SK-N-SH (cell line): ENCODE measurements at regions not wholly inside any gene's neighbourhood (a gene's known extent, or its start where the extent isn't known, plus 50 kb on each side); places are given as distances from the start of the nearest gene placed in this dataset.

Experiments
- CTCF ChIA-PET: fragments of 300-600, 350-600 bp; formaldehyde crosslinking; extraction: SDS; loops from one replicate; lab custom pipeline; 2021; lab: Yijun Ruan, JAX
- POLR2A ChIA-PET: fragments of 350-600 bp; sonication (Branson Sonifier 250); formaldehyde crosslinking; extraction: SDS; loops from one replicate; lab custom pipeline; 2020; ENCODE audit warnings: antibody characterized with exemption, inconsistent platforms; lab: Yijun Ruan, JAX
- DNase-seq: peaks from one replicate; pipeline ENCODE4 v3.0.0; 2012
- H2AFZ ChIP-seq: fragments of 200-600 bp; sonication (generic); 2 replicates; pipeline ENCODE4 v1.8.1; 2016; ENCODE audit warnings: antibody characterized with exemption, mild to moderate bottlenecking, low read depth
- H3F3A ChIP-seq: fragments of 200-600 bp; sonication (generic); replicated peaks from 2 replicates; pipeline ENCODE3; 2016; ENCODE audit warnings: antibody characterized with exemption, mild to moderate bottlenecking; ENCODE audit not compliant: insufficient read depth
- H3K27ac ChIP-seq, 2 experiments: fragments of 200-500 bp in 1 of 2; fragments of 200-600 bp in 1 of 2; sonication (Bioruptor generic) in 1 of 2; sonication (generic), shearing (Covaris generic) in 1 of 2; 2 replicates each; pipeline versions ENCODE4 v1.5.1 to v1.6.1; 2014 to 2016; ENCODE audit warnings: low read depth in 2 of 2, inconsistent platforms in 1 of 2, low read length in 1 of 2, mild to moderate bottlenecking in 1 of 2, mixed read lengths in 1 of 2
- H3K27me3 ChIP-seq: fragments of 200-600 bp; sonication (generic), shearing (Covaris generic); 2 replicates; pipeline ENCODE4 v1.6.1; 2016; ENCODE audit warnings: mixed run types; ENCODE audit not compliant: insufficient read depth
- H3K36me3 ChIP-seq, 2 experiments: fragments of 200-500 bp in 1 of 2; fragments of 200-600 bp in 1 of 2; sonication (Bioruptor generic) in 1 of 2; sonication (generic) in 1 of 2; replicated peaks in 1 of 2; 2 replicates each; pipeline versions ENCODE3 to v1.5.1; 2014 to 2016; ENCODE audit warnings: low read length in 1 of 2, mild to moderate bottlenecking in 1 of 2; ENCODE audit not compliant: insufficient read depth in 2 of 2, control insufficient read depth in 1 of 2
- H3K4me1 ChIP-seq, 2 experiments: fragments of 200-500 bp in 1 of 2; fragments of 200-600 bp in 1 of 2; sonication (Bioruptor generic) in 1 of 2; sonication (generic), shearing (Covaris generic) in 1 of 2; 2 replicates each; pipeline versions ENCODE4 v1.5.1 to v1.6.1; 2014 to 2016; ENCODE audit warnings: low read depth in 1 of 2, low read length in 1 of 2, mixed run types in 1 of 2; ENCODE audit not compliant: insufficient read depth in 2 of 2, control insufficient read depth in 1 of 2
- H3K4me2 ChIP-seq: fragments of 200-600 bp; sonication (generic), shearing (Covaris generic); 2 replicates; pipeline ENCODE4 v1.6.1; 2017; ENCODE audit warnings: mixed run types
- H3K4me3 ChIP-seq, 2 experiments: fragments of 200-500 bp in 1 of 2; fragments of 200-600 bp in 1 of 2; sonication (Bioruptor generic) in 1 of 2; sonication (generic), shearing (Covaris generic) in 1 of 2; 2 replicates each; pipeline versions ENCODE4 v1.5.1 to v1.8.1; 2014 to 2016; ENCODE audit warnings: low read depth in 2 of 2, inconsistent platforms in 1 of 2, low read length in 1 of 2, mild to moderate bottlenecking in 1 of 2, mixed read lengths in 1 of 2, moderate library complexity in 1 of 2
- H3K79me2 ChIP-seq: fragments of 200-600 bp; sonication (generic); 2 replicates; pipeline ENCODE4 v1.8.1; 2017; ENCODE audit warnings: mild to moderate bottlenecking; ENCODE audit not compliant: insufficient read depth
- H3K9ac ChIP-seq: fragments of 200-600 bp; sonication (generic); 2 replicates; pipeline ENCODE4 v1.6.1; 2017; ENCODE audit warnings: mixed run types
- H3K9me2 ChIP-seq: fragments of 200-600 bp; sonication (generic); 2 replicates; pipeline ENCODE4 v1.6.1; 2017; ENCODE audit warnings: mixed run types
- H3K9me3 ChIP-seq: fragments of 200-600 bp; sonication (generic); 2 replicates; pipeline ENCODE4 v1.6.1; 2017; ENCODE audit warnings: mixed run types, mild to moderate bottlenecking, moderate library complexity
- H4K20me1 ChIP-seq: fragments of 200-600 bp; sonication (generic); 2 replicates; pipeline ENCODE4 v1.6.1; 2017; ENCODE audit warnings: mild to moderate bottlenecking, mixed run types; ENCODE audit not compliant: insufficient read depth
- CHD2 ChIP-seq: fragments of 150-350 bp; IDR thresholded peaks from 2 replicates; pipeline ENCODE4 v1.6.1; 2018; ENCODE audit warnings: low read length; ENCODE audit not compliant: partially characterized antibody
- ELF1 ChIP-seq: IDR thresholded peaks from 2 replicates; pipeline ENCODE4 v1.4.0; 2012
- EP300 ChIP-seq, 2 experiments: IDR thresholded peaks; 2 replicates each; pipeline versions ENCODE4 v1.4.0 to v1.6.1; 2012; ENCODE audit warnings: borderline replicate concordance in 1 of 2, low read depth in 1 of 2, low read length in 1 of 2
- FOSL2 ChIP-seq: IDR thresholded peaks from 2 replicates; pipeline ENCODE4 v1.4.0; 2012; ENCODE audit warnings: low read depth, mild to moderate bottlenecking, moderate library complexity, borderline replicate concordance
- FOXJ3 ChIP-seq: sonication (generic); formaldehyde crosslinking; IDR thresholded peaks from 2 replicates; pipeline ENCODE4 v1.5.1; 2020; ENCODE audit warnings: mild to moderate bottlenecking, missing genetic modification reagents
- GABPA ChIP-seq: IDR thresholded peaks from 2 replicates; pipeline ENCODE4 v1.4.0; 2012; ENCODE audit warnings: low read depth, mild to moderate bottlenecking
- JUND ChIP-seq: IDR thresholded peaks from 2 replicates; pipeline ENCODE4 v1.4.0; 2012
- MEF2A ChIP-seq: IDR thresholded peaks from 2 replicates; pipeline ENCODE4 v1.4.0; 2012; ENCODE audit warnings: low read depth, borderline replicate concordance
- MXI1 ChIP-seq: IDR thresholded peaks from 2 replicates; pipeline ENCODE4 v1.6.1; 2012; ENCODE audit warnings: mild to moderate bottlenecking, low read depth, low read length, improper control_type of control experiment
- NFIC ChIP-seq: IDR thresholded peaks from 2 replicates; pipeline ENCODE4 v1.4.0; 2012; ENCODE audit warnings: borderline replicate concordance
- NRF1 ChIP-seq: IDR thresholded peaks from 2 replicates; pipeline ENCODE4 v1.6.1; 2012; ENCODE audit warnings: low read depth, mild to moderate bottlenecking, low read length
- POLR2AphosphoS5 ChIP-seq: IDR thresholded peaks from 2 replicates; pipeline ENCODE4 v1.6.1; 2012; ENCODE audit warnings: low read depth, low read length
- RAD21 ChIP-seq: IDR thresholded peaks from 2 replicates; pipeline ENCODE4 v1.6.1; 2012; ENCODE audit warnings: mild to moderate bottlenecking, low read length
- RCOR1 ChIP-seq: fragments of 150-350 bp; IDR thresholded peaks from 2 replicates; pipeline ENCODE4 v1.6.1; 2017; ENCODE audit warnings: antibody characterized with exemption, low read length
- REST ChIP-seq: IDR thresholded peaks from 2 replicates; pipeline ENCODE4 v1.6.1; 2012; ENCODE audit warnings: mild to moderate bottlenecking, low read depth, low read length, moderate library complexity
- RXRA ChIP-seq: IDR thresholded peaks from 2 replicates; pipeline ENCODE4 v1.4.0; 2012; ENCODE audit warnings: low read depth, mild to moderate bottlenecking, borderline replicate concordance
- SMC3 ChIP-seq: IDR thresholded peaks from 2 replicates; pipeline ENCODE4 v1.6.1; 2012; ENCODE audit warnings: low read depth, low read length, improper control_type of control experiment
- TCF12 ChIP-seq: IDR thresholded peaks from 2 replicates; pipeline ENCODE4 v1.4.0; 2012
- TEAD4 ChIP-seq: IDR thresholded peaks from 2 replicates; pipeline ENCODE4 v1.4.0; 2012; ENCODE audit warnings: mild to moderate bottlenecking, borderline replicate concordance; ENCODE audit not compliant: insufficient read depth
- WGBS: methylation state at CpG from one replicate; pipeline ENCODE4 v1.1.6; 2017; ENCODE audit warnings: low lambda C conversion rate; 5-methylcytosine and 5-hydroxymethylcytosine counted together
- TF ChIP-seq, protein P1 (sequence below): fragments of 150-350 bp; IDR thresholded peaks from 2 replicates; pipeline ENCODE4 v1.6.1; 2017; ENCODE audit warnings: antibody characterized with exemption, low read length, low read depth, borderline replicate concordance
- TF ChIP-seq, protein P2 (sequence below): IDR thresholded peaks from 2 replicates; pipeline ENCODE4 v1.4.0; 2012; ENCODE audit warnings: low read depth, borderline replicate concordance
- TF ChIP-seq, protein P3 (sequence below): IDR thresholded peaks from 2 replicates; pipeline ENCODE4 v1.4.0; 2012; ENCODE audit warnings: low read depth, borderline replicate concordance

- TF ChIP-seq, protein P1, sequence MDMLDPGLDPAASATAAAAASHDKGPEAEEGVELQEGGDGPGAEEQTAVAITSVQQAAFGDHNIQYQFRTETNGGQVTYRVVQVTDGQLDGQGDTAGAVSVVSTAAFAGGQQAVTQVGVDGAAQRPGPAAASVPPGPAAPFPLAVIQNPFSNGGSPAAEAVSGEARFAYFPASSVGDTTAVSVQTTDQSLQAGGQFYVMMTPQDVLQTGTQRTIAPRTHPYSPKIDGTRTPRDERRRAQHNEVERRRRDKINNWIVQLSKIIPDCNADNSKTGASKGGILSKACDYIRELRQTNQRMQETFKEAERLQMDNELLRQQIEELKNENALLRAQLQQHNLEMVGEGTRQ: no peak
- TF ChIP-seq TCF12: no peak
- no peak for TF ChIP-seq CHD2
- no peak for TF ChIP-seq RAD21
- TF ChIP-seq NRF1: no peak
- TF ChIP-seq GABPA: no peak
- TF ChIP-seq, protein P2, sequence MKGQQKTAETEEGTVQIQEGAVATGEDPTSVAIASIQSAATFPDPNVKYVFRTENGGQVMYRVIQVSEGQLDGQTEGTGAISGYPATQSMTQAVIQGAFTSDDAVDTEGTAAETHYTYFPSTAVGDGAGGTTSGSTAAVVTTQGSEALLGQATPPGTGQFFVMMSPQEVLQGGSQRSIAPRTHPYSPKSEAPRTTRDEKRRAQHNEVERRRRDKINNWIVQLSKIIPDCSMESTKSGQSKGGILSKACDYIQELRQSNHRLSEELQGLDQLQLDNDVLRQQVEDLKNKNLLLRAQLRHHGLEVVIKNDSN: no peak
- TF ChIP-seq SMC3: no peak
- no peak for TF ChIP-seq FOXJ3 (CRISPR knock-in tag)
- no peak for TF ChIP-seq TEAD4
- TF ChIP-seq, protein P3, sequence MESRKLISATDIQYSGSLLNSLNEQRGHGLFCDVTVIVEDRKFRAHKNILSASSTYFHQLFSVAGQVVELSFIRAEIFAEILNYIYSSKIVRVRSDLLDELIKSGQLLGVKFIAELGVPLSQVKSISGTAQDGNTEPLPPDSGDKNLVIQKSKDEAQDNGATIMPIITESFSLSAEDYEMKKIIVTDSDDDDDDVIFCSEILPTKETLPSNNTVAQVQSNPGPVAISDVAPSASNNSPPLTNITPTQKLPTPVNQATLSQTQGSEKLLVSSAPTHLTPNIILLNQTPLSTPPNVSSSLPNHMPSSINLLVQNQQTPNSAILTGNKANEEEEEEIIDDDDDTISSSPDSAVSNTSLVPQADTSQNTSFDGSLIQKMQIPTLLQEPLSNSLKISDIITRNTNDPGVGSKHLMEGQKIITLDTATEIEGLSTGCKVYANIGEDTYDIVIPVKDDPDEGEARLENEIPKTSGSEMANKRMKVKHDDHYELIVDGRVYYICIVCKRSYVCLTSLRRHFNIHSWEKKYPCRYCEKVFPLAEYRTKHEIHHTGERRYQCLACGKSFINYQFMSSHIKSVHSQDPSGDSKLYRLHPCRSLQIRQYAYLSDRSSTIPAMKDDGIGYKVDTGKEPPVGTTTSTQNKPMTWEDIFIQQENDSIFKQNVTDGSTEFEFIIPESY: no peak
Measured at GRCh38 chr3:55367384-55367783, 119.7 kb downstream of the WNT5A start (continued).

- Histone ChIP-seq H3K9me2 (no peaks in the 10 kb centered on the region), H3K9me3 (no peaks in the 10 kb centered on the region), H4K20me1 (no peaks in the 10 kb centered on the region), H3K27me3 (no peaks in the 10 kb centered on the region), H3K27ac (no peak overlapping the region), H3K9ac (no peak overlapping the region), H3K4me2 (no peak overlapping the region), H2AFZ (no peak overlapping the region), H3K4me1 (peaks cover 0 to 8% of the 10 kb centered on the region in 2 experiments; a peak in 3 of 4 replicates), H3K36me3 (no peaks in the 10 kb centered on the region), H3F3A (peaks cover 4% of the 10 kb centered on the region), H3K79me2 (no peaks in the 10 kb centered on the region), H3K4me3 (no peak overlapping the region)
- no peak for TF ChIP-seq GABPA
- TF ChIP-seq RCOR1: no peak
- peak; percentile 50 for TF ChIP-seq TCF12
- TF ChIP-seq FOSL2: no peak
- TF ChIP-seq, protein P2: no peak
- 0 out of 4 replicates have a peak, but pooled peaks of 1 of the 2 experiments have one; percentile 29 for TF ChIP-seq EP300 (IDR thresholded peaks at IDR 0.05; ENCODE audit: borderline replicate concordance in 1 of 2, low read depth in 1 of 2, low read length in 1 of 2)
- TF ChIP-seq RXRA: no peak
- TF ChIP-seq SMC3: no peak
- TF ChIP-seq FOXJ3 (CRISPR knock-in tag): no peak
- TF ChIP-seq JUND: 0 out of 2 replicates have a peak, but pooled peaks have one; percentile 12
- no peak for TF ChIP-seq MXI1
- no peak for TF ChIP-seq RAD21
- TF ChIP-seq ELF1: no peak
- TF ChIP-seq MEF2A: no peak
- TF ChIP-seq TEAD4: no peak
- 0 out of 2 replicates have a peak, but pooled peaks have one; percentile 11 for TF ChIP-seq NFIC
- TF ChIP-seq, protein P1: no peak
- TF ChIP-seq REST: no peak
- TF ChIP-seq POLR2AphosphoS5: no peak
- ChIA-PET CTCF (no interaction called here), POLR2A (no interaction called here)
- WGBS: 56% methylated on average over 4 of the region's 4 CpGs
- DNase-seq: no peak
Measured at GRCh38 chr3:55364421-55364820, 122.7 kb downstream of the WNT5A start.
